T47D (cell line): ENCODE measurements at regions not wholly inside any gene's neighbourhood (a gene's known extent, or its start where the extent isn't known, plus 50 kb on each side); places are given as distances from the start of the nearest gene placed in this dataset.

Source experiments
- DNase-seq, 2 experiments: peaks; one replicate each; pipeline versions ENCODE4 v3.0.0 to v3.0.0-alpha.2; 2011 to 2012; ENCODE audit warnings: low read depth in 1 of 2, low spot score in 1 of 2
- JUND ChIP-seq: IDR thresholded peaks from 2 replicates; pipeline ENCODE4 v1.6.1; 2012; ENCODE audit warnings: low read depth
- in situ Hi-C: cut with HindIII; loops from 2 replicates; pipeline ENCODE4 v1.10.0; 2016; ENCODE audit warnings: low sequenced_read_pairs, low pct_unique_long_range_greater_than_20kb

DNA sequence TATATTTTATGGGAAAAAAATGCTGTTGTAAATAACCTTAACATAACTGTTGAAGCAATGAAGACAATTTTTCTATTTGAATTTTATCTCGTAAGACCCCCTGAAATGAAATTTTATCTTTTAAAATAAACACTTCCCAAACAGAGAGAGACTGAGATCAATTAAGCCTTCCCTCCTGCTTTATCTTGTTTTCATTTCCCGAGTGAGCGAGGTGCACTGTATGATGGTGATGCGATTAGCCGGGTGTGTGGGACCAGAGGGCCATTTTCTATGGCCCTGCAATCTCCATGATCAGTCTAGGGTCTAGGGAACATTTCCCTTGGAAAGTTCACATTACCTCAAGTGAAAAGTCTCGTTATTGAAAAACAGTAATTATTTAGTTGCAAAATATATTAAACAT, 134.1 kb upstream of the MID1 start:
- no peak for TF ChIP-seq JUND
- in situ Hi-C loops = no loop called here
- no peak for DNase-seq

DNA sequence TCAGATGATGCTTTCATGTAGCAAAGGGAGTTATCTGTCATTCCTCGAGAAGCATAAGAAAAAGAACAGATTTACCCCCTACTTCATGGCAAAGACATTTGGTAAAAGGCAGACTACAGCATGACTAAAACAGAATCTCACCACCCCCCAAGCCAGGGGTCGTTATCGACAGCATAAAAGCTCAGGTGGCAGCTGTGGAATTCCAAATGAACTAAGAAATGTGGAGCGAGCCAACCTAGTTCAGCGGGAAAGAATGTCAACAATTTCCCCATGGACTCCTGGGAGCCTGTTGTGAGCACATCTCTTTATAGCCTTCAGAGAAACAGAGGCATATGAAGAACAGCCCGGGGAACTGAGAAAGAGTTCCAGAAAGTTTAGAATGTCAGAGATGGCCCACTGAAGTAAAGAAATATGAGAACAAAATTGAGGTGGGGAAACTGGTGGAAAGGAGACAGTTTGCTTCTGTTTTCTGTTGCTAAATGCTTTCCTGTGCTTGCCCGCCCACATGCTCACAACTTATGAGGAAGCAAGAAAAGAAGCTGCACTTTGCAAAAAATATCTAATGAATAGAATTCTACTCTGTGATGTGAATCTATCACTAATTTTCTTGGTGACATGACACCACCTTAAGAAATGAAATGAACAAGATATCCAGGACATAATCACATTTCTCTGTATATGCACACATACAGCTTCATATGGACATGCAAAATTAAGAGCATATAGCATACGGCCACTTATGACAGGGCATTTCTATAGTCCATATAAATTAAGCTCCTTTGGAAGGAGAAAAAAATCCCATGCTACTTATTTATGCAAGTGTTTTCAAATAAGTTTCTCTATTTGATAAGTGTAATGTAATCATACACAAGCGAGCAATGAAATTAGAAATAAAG, 135.3 kb upstream of the MID1 start:
- in situ Hi-C loops = no loop called here
- peak; percentile 15 to 70 for DNase-seq
- TF ChIP-seq JUND = no peak

DNA sequence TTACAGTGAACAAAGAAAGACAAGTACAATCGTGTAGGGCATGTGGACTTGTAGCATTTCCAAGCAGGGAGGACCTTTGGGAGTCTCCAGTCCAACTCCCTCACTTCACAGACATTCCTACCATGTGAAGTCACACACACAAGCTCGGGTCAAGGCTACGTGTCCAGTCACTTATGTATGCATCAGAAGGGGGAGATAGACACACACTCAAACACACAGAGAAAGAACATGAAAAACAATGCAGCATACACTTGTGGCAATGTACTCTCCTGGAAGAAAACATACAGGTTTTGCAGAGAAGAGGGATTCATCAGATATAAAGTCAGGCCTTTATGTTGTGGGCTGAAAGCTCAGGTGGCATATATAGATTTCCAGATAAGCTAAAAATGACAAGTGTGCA, 136.1 kb upstream of the MID1 start:
- peak; percentile 15 to 88 for DNase-seq
- in situ Hi-C loops = no loop called here
- peak; percentile 71 for TF ChIP-seq JUND

DNA sequence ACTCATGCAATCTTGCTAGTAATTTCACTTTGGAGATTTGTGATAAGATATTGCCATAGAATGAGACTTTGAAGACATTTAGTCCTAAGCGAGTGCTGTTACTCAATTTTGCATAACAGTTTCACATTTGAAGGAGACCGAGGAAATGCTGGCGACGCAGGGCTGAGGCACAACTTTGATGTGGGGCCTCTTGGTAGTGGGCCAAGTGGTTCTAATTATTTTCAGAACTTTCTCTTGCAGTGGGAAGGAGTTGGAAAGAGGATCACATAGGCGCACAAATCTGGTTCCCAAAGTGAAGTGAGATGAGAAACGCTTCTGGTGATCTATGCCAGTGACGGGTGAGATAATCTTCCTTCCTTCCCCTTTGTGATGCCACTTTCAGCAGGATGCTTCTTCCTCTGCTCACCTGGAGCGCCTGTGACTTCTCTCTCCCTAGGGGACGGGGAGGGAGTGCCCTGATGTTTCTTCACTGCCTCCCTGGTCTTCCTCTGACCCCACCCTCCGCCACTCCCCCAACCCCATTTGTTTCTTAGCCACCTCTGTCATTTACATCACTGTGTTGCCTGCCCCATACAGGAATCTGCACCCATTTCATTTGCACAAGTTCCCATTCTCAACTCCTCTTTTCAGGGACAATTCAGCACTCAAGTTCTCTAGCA, 138.9 kb upstream of the MID1 start:
- in situ Hi-C loops = no loop called here
- TF ChIP-seq JUND = no peak
- no peak for DNase-seq

DNA sequence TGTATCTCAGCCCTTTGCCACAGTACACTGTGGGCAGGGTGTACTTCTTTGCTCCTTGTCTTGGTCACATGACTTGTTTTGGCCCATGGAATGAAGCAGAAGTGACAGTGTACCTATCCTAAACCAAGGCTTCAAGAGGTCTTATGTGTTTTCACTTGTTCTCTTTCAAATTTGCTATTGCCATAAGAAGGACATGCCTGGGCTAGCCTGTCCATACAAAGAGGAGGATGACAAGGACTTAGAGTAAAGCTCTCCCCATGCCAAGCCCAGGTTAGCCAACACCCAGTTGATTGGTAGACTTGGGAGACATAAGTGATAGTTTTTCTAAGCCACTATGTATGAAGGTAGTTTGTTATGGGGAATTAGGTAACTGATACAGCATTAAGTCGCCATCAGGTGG, 141.1 kb upstream of the MID1 start:
- in situ Hi-C loops = no loop called here
- peak in 1 of 2 experiments; percentile 24 for DNase-seq
- TF ChIP-seq JUND = no peak

DNA sequence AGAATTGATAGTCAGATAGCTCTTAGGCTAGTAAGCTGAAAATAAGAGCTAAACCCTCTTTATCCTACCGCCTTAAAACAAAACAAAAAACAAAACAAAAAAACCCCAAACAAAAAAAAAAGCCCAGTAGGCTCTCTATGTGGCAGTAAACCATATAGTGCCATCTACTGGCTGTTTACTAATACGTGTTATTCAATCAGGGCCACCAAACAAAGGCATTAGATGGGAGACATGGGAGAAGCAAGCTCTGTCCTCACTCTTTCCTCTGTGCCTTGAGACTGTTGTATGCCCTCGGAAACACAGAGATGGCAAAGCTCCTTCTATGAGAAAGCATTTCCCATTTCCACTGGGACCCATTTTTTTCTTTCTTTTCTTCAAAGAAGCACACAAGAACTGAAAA, 148.8 kb upstream of the MID1 start:
- no peak for TF ChIP-seq JUND
- in situ Hi-C loops = no loop called here
- DNase-seq = peak; percentile 8 to 53

DNA sequence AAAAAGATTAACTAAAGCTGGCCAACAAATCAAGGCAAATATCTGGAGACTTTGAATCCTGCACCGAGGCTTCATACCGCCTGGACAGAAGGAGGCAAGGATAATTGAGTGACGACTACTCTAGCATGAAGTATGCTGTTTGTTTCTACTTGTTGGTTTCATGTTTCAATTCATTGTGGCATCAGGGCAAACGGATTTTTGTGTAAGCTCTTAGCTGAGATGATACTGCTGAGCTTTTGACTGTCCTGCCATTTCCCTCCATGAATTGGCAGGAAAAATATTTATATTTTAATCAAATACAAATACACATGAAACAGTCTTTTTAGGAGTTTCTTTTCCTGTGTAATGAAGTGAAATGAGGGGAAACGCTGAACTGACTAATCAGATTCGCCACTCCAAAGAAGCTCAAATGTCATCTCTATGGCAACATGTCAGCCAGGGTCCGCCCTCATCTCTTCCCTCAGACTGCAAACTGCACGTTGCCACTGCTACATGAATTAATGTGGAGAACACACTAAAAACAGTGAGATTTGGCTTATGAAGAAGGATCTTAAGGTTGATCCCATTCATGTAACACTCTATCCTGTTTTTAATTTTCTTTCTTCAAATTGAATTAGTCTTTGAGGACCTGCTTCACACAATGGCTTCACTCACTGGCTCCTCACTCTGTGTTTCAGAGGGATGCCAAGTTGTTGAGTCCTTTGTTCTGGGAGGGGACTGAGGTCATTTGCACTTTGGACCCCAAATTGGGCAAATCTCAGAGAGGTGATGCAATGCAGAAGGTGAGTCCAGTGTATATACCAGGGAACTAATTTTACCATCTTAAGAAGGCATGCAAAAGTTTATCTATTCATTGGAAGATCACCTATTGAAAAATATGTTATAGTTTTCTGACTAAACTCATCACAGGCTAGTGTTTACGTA, 149.6 kb upstream of the MID1 start:
- no peak for TF ChIP-seq JUND
- in situ Hi-C loops = no loop called here
- DNase-seq = no peak

DNA sequence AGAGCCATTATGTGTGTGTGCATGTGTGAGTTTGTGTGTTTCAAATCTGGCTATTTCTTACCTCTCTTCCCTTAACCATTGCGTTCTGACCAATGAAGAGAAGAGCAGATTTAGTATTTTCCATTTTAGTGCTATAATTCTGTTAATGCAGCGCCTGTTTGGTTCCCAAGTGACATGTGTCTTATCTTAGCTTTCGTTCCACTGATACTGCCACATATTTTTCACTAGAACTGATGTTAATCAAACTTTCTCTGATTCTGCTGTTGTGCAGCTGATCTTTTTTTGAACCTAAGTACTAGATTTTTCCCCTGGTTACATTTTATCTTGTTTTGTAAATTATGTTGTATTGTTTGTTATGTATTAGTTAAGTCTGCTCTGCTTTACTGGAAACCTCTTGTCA, 152.9 kb upstream of the MID1 start:
- in situ Hi-C loops = no loop called here
- DNase-seq = no peak
- TF ChIP-seq JUND = no peak

DNA sequence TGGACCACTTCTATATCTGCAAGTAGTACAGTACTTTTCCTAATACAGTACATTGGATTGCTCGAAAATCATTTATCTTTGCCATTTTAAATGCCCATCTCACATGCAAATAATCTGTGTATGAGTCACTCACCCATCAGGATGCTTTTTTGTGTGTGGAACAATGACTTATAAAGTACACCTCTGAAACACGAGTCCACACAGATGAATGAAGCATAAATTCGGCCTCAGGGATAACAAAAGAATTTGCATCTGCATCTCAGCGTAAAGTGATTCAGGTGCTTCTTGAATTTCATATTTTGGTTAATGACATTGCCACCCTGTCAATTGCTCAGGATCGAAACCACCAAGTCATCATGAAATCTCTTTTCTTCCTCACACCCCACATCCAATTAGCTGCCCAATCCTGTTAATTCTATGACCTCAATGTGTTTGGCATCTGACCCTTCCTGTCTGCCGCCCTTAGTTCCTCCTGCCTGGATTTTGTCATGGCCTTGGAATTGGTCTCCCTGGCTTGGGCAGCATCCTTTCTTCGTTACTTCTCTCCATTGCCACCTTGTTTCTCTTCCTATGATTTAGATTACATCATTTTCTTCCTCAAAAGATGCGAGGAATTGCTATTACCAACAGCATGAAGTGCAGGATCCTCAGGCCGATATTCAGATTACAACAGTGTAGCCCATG, 161.6 kb upstream of the MID1 start:
- no peak for TF ChIP-seq JUND
- DNase-seq = no peak
- in situ Hi-C loops = no loop called here

DNA sequence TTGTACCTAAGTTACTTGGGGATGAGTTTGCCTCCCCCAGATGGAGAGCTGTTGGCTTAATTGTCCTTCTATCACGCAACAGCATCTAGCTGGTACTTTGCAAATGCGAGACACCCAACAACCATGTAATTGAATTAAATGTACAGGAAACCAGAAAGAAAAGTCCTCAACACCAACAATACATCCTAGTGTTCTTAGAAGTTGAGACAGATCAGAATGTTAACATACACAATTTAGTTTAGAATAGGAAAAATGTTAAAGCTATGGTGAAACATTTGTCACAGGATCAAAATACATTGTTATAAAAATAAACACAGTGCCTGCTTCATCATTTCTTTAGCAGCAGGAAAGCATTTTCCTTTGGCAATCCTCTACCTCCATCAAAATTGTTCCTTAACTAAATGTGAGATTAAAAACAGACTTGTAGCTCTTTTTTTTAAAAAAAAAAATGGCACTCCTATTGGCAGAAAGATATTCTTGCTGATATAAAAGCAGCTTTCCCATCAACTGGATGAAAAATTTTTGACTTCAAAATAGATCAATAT, 163.1 kb upstream of the MID1 start:
- DNase-seq = no peak
- no peak for TF ChIP-seq JUND
- in situ Hi-C loops = no loop called here

DNA sequence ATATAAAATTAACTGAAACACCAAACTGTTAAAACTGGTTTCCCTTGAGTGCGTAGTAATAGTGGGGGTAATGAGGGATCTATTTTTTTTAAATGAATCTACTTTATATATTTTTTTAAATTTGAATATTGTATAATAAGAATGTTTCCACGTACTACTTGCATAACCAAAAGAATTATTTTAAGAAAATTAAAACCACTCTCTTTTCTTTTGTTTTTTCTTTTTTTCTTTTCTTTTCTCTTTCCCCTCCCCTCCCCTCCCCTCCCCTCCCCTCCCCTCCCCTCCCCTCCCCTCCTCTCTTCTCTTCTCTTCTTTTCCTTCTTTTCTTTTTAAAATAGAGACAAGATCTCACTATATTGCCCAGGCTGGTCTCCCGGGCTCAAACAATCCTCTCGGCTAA, 166.9 kb upstream of the MID1 start:
- DNase-seq = no peak
- in situ Hi-C loops = no loop called here
- TF ChIP-seq JUND = no peak

DNA sequence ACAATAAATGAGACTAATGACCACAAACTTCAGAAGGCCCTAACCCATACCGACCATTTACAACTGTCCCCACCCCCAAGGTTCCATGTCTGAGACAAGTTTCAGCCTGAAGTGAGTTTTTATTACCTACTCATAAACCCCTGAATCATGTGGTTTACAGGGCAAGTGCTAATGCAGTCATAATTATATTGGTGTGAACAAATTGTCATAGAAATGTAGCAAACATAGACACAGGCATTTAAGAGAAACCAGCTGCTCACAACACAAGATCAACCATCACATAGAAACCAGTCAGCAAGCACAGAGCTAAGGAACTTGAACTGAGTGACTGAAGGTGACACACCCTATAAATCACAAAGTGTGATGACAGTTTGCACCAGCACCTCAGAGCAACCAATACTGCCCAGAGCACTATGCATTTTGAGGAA, 173.8 kb upstream of the MID1 start:
- no peak for TF ChIP-seq JUND
- in situ Hi-C loops = no loop called here
- peak in 1 of 2 experiments; percentile 1 for DNase-seq
